ENCODE measurements at regions not wholly inside any gene's neighbourhood (a gene's known extent, or its start where the extent isn't known, plus 50 kb on each side); places are given as distances from the start of the nearest gene placed in this dataset.

GRCh38 chr10:128835361-128835760 lies 631.7 kb upstream of the MGMT start:
- Histone ChIP-seq H3K4me3 (ENCODE audit: low read length) (no peak overlapping the region), H3F3A (ENCODE audit: insufficient read depth, low read length, poor library complexity, severe bottlenecking) (no peaks in the 10 kb centered on the region), H3K9me2 (ENCODE audit: insufficient read depth, low read length) (no peaks in the 10 kb centered on the region), H4K20me1 (ENCODE audit: insufficient read depth) (no peaks in the 10 kb centered on the region), H3K9me3 (ENCODE audit: low read length) (no peaks in the 10 kb centered on the region), H3K79me2 (replicated peaks; ENCODE audit: insufficient read depth, low read length) (no peaks in the 10 kb centered on the region), H3K9ac (ENCODE audit: low read length) (no peak overlapping the region), H3K4me2 (ENCODE audit: low read length) (no peak overlapping the region), H3K27ac (ENCODE audit: low read length) (no peak overlapping the region), H3K27me3 (ENCODE audit: insufficient read depth, low read depth, low read length) (no peaks in the 10 kb centered on the region), H3K36me3 (ENCODE audit: insufficient read depth, low read length) (no peaks in the 10 kb centered on the region), H2AFZ (ENCODE audit: low read depth, low read length) (no peak overlapping the region)
- no peak for TF ChIP-seq POLR2AphosphoS5 (IDR thresholded peaks at IDR 0.05)

- Histone ChIP-seq H3K79me2 (replicated peaks; ENCODE audit: insufficient read depth, low read length) (no peaks in the 10 kb centered on the region), H3K36me3 (ENCODE audit: insufficient read depth, low read length) (no peaks in the 10 kb centered on the region), H3K9me3 (ENCODE audit: low read length) (no peaks in the 10 kb centered on the region), H3K9me2 (ENCODE audit: insufficient read depth, low read length) (no peaks in the 10 kb centered on the region), H4K20me1 (ENCODE audit: insufficient read depth) (no peaks in the 10 kb centered on the region), H3K9ac (ENCODE audit: low read length) (no peak overlapping the region), H3K4me3 (ENCODE audit: low read length) (no peak overlapping the region), H3K4me2 (ENCODE audit: low read length) (no peak overlapping the region), H3K27ac (ENCODE audit: low read length) (no peak overlapping the region), H3K27me3 (ENCODE audit: insufficient read depth, low read depth, low read length) (no peaks in the 10 kb centered on the region), H3F3A (ENCODE audit: insufficient read depth, low read length, poor library complexity, severe bottlenecking) (no peaks in the 10 kb centered on the region), H2AFZ (ENCODE audit: low read depth, low read length) (no peak overlapping the region)
- TF ChIP-seq RAD21 (conservative IDR thresholded peaks at IDR 0.05) (no peak), POLR2AphosphoS5 (IDR thresholded peaks at IDR 0.05) (no peak), EP300 (conservative IDR thresholded peaks at IDR 0.05; ENCODE audit: poor library complexity, severe bottlenecking) (no peak), MXI1 (conservative IDR thresholded peaks at IDR 0.05; ENCODE audit: poor library complexity, severe bottlenecking) (no peak), EZH2 (IDR thresholded peaks at IDR 0.05; ENCODE audit: borderline replicate concordance, insufficient read depth, low read length, poor library complexity, severe bottlenecking) (no peak)
Observed at GRCh38 chr10:128837478-128837877, 629.6 kb upstream of the MGMT start.

- Histone ChIP-seq H3K9me2 (ENCODE audit: insufficient read depth, low read length) (no peaks in the 10 kb centered on the region), H3K27ac (ENCODE audit: low read length) (no peak overlapping the region), H3K4me3 (ENCODE audit: low read length) (no peak overlapping the region), H4K20me1 (ENCODE audit: insufficient read depth) (no peaks in the 10 kb centered on the region), H3K36me3 (ENCODE audit: insufficient read depth, low read length) (no peaks in the 10 kb centered on the region), H3K79me2 (replicated peaks; ENCODE audit: insufficient read depth, low read length) (no peaks in the 10 kb centered on the region), H3K27me3 (ENCODE audit: insufficient read depth, low read depth, low read length) (no peaks in the 10 kb centered on the region), H3K4me2 (ENCODE audit: low read length) (no peak overlapping the region), H3K9ac (ENCODE audit: low read length) (no peak overlapping the region), H3K9me3 (ENCODE audit: low read length) (no peaks in the 10 kb centered on the region), H3F3A (ENCODE audit: insufficient read depth, low read length, poor library complexity, severe bottlenecking) (no peaks in the 10 kb centered on the region), H2AFZ (ENCODE audit: low read depth, low read length) (no peak overlapping the region)
- TF ChIP-seq TAF1 (IDR thresholded peaks at IDR 0.05; ENCODE audit: low read depth) (no peak), EZH2 (IDR thresholded peaks at IDR 0.05; ENCODE audit: borderline replicate concordance, insufficient read depth, low read length, poor library complexity, severe bottlenecking) (no peak), CTCF (IDR thresholded peaks at IDR 0.05; ENCODE audit: poor library complexity, severe bottlenecking) (no peak), REST (IDR thresholded peaks at IDR 0.05; ENCODE audit: borderline replicate concordance) (no peak), EP300 (conservative IDR thresholded peaks at IDR 0.05; ENCODE audit: poor library complexity, severe bottlenecking) (no peak), MXI1 (conservative IDR thresholded peaks at IDR 0.05; ENCODE audit: poor library complexity, severe bottlenecking) (no peak), RAD21 (conservative IDR thresholded peaks at IDR 0.05) (no peak), SMC3 (conservative IDR thresholded peaks at IDR 0.05; ENCODE audit: poor library complexity) (no peak), POLR2AphosphoS5 (IDR thresholded peaks at IDR 0.05) (no peak)
Observed at GRCh38 chr10:128839134-128839533, 627.9 kb upstream of the MGMT start.
